HepG2 (cell line): ENCODE measurements at regions not wholly inside any gene's neighbourhood (a gene's known extent, or its start where the extent isn't known, plus 50 kb on each side); places are given as distances from the start of the nearest gene placed in this dataset.

Experiments used
- ATAC-seq: fragments of 200-7000 bp; cut with Tn5 transposase; 3 replicates; pipeline ENCODE4 v1.9.1; 2020; ENCODE audit warnings: mild to moderate bottlenecking, moderate library complexity
- BruUV-seq: library from RNA; stranded (reverse); fragments of 400-500 nt; replicated peaks from 2 replicates; lab custom pipeline; 2021; lab: Mats Ljungman, UMichigan
- CTCF ChIA-PET: fragments of 300-600 bp; formaldehyde crosslinking; extraction: SDS; loops from one replicate; lab custom pipeline; 2021; ENCODE audit warnings: low total read pairs, inconsistent platforms, low intra/inter-chr PET ratio; lab: Yijun Ruan, JAX
- POLR2A ChIA-PET: fragments of 350-600 bp; sonication (Branson Sonifier 250); formaldehyde crosslinking; loops from one replicate; lab custom pipeline; 2020; ENCODE audit warnings: antibody characterized with exemption, inconsistent platforms; lab: Yijun Ruan, JAX
- DNase-seq: peaks from one replicate; pipeline ENCODE4 v3.0.0-alpha.2; 2015; ENCODE audit warnings: low spot score
- FAIRE-seq: peaks from 3 replicates; lab custom pipeline; 2011; peaks lifted over from hg19 to GRCh38; lab: Jason Lieb, UNC
- H2AFZ ChIP-seq: one replicate; pipeline ENCODE4 v1.6.1; 2011; ENCODE audit warnings: low read length, inconsistent platforms
- H3K27ac ChIP-seq: fragments of 300-600 bp; 3 replicates; pipeline ENCODE4 v1.8.0; 2011; ENCODE audit warnings: mixed run types, mild to moderate bottlenecking, mixed read lengths, low read length, inconsistent platforms; ENCODE audit not compliant: insufficient read depth; ENCODE audit errors: extremely low read length
- H3K27me3 ChIP-seq, 2 experiments: fragments of 200-600 bp in 1 of 2; 2 replicates in 1 of 2; 3 replicates in 1 of 2; pipeline versions ENCODE4 v1.6.0 to v1.8.0; 2011; ENCODE audit warnings: low read length in 2 of 2, mild to moderate bottlenecking in 2 of 2, moderate library complexity in 2 of 2, inconsistent platforms in 1 of 2; ENCODE audit not compliant: insufficient read depth in 2 of 2, control insufficient read depth in 1 of 2
- H3K36me3 ChIP-seq, 2 experiments: fragments of 200-600 bp in 1 of 2; replicated peaks in 1 of 2; 2 replicates in 1 of 2; 3 replicates in 1 of 2; pipeline versions ENCODE4 v1.5.1 to v1.8.0; 2011; ENCODE audit warnings: low read length in 2 of 2, inconsistent platforms in 1 of 2; ENCODE audit not compliant: insufficient read depth in 2 of 2, control insufficient read depth in 1 of 2
- H3K4me1 ChIP-seq: 2 replicates; pipeline ENCODE4 v1.5.1; 2012; ENCODE audit warnings: low read length, inconsistent platforms; ENCODE audit not compliant: insufficient read depth
- H3K4me2 ChIP-seq: 2 replicates; pipeline ENCODE4 v1.6.0; 2011; ENCODE audit warnings: low read depth, low read length, inconsistent platforms
- H3K4me3 ChIP-seq, 3 experiments: fragments of 200-600 bp in 1 of 3; sonication (generic), shearing (Covaris generic) in 1 of 3; replicated peaks in 1 of 3; 2 replicates each; pipeline ENCODE4 v1.5.1; 2011 to 2016; ENCODE audit warnings: low read length in 3 of 3, inconsistent platforms in 2 of 3, low read depth in 2 of 3, mild to moderate bottlenecking in 2 of 3, control low read depth in 1 of 3, mixed read lengths in 1 of 3; ENCODE audit not compliant: insufficient read depth in 1 of 3
- H3K79me2 ChIP-seq: one replicate; pipeline ENCODE4 v1.6.1; 2011; ENCODE audit warnings: low read length, inconsistent platforms; ENCODE audit not compliant: insufficient read depth
- H3K9ac ChIP-seq: 2 replicates; pipeline ENCODE4 v1.6.0; 2011; ENCODE audit warnings: mild to moderate bottlenecking, low read depth, low read length, inconsistent platforms; ENCODE audit not compliant: insufficient read depth
- H3K9me3 ChIP-seq: 2 replicates; pipeline ENCODE4 v1.5.1; 2012; ENCODE audit warnings: mild to moderate bottlenecking, low read length
- H4K20me1 ChIP-seq: 2 replicates; pipeline ENCODE4 v1.6.0; 2011; ENCODE audit warnings: inconsistent platforms, mild to moderate bottlenecking, low read length, moderate library complexity; ENCODE audit not compliant: insufficient read depth
- HDAC6 ChIP-seq: fragments of 200-600 bp; sonication (generic); IDR thresholded peaks from 2 replicates; pipeline ENCODE4 v1.7.0; 2017; ENCODE audit warnings: mild to moderate bottlenecking, antibody characterized with exemption, low read length, low read depth
- IRX3 ChIP-seq: sonication (generic); formaldehyde crosslinking; IDR thresholded peaks from 2 replicates; pipeline ENCODE4 v1.8.1; 2023; ENCODE audit warnings: mild to moderate bottlenecking, low read depth, missing genetic modification reagents, borderline replicate concordance
- SMARCE1 ChIP-seq: fragments of 450-650 bp; IDR thresholded peaks from 2 replicates; pipeline ENCODE4 v1.6.1; 2017; ENCODE audit warnings: borderline replicate concordance
- TRAFD1 ChIP-seq: sonication (generic); formaldehyde crosslinking; IDR thresholded peaks from 2 replicates; pipeline ENCODE4 v1.5.1; 2020; ENCODE audit warnings: missing genetic modification reagents, mild to moderate bottlenecking, borderline replicate concordance
- ZFAT ChIP-seq: sonication (generic); formaldehyde crosslinking; conservative IDR thresholded peaks from 2 replicates; pipeline ENCODE4 v1.8.1; 2023; ENCODE audit warnings: missing genetic modification reagents, inconsistent platforms
- ZNF160 ChIP-seq: sonication (generic); formaldehyde crosslinking; IDR thresholded peaks from 2 replicates; pipeline ENCODE4 v1.8.0; 2022; ENCODE audit warnings: mild to moderate bottlenecking, inconsistent platforms, missing genetic modification reagents
- ZNF260 ChIP-seq: sonication (generic); formaldehyde crosslinking; IDR thresholded peaks from 2 replicates; pipeline ENCODE4 v1.4.0; 2020; ENCODE audit warnings: missing genetic modification reagents, low read depth, mild to moderate bottlenecking, borderline replicate concordance
- ZNF337 ChIP-seq: sonication (generic); formaldehyde crosslinking; IDR thresholded peaks from 2 replicates; pipeline ENCODE4 v1.5.1; 2020; ENCODE audit warnings: missing genetic modification reagents, low read depth, mild to moderate bottlenecking, borderline replicate concordance
- ZNF431 ChIP-seq: sonication (generic); formaldehyde crosslinking; IDR thresholded peaks from 2 replicates; pipeline ENCODE4 v1.9.0; 2022; ENCODE audit warnings: missing genetic modification reagents, low read depth, mild to moderate bottlenecking, borderline replicate concordance
- ZNF709 ChIP-seq: sonication (generic); formaldehyde crosslinking; IDR thresholded peaks from 2 replicates; pipeline ENCODE4 v1.5.0; 2020; ENCODE audit warnings: mild to moderate bottlenecking, missing genetic modification reagents
- ZNF790 ChIP-seq: sonication (generic); formaldehyde crosslinking; IDR thresholded peaks from 2 replicates; pipeline ENCODE4 v1.8.0; 2022; ENCODE audit warnings: missing genetic modification reagents, mild to moderate bottlenecking, borderline replicate concordance
- WGBS: methylation state at CpG from one replicate; pipeline ENCODE4 v1.1.6; 2017; ENCODE audit warnings: low lambda C conversion rate; 5-methylcytosine and 5-hydroxymethylcytosine counted together
- in situ Hi-C: cut with HindIII; loops from 2 replicates; pipeline ENCODE4 v1.10.0; 2017; ENCODE audit warnings: low pct_unique_long_range_greater_than_20kb; ENCODE audit not compliant: extremely low pct_ligation_motif_present
- intact Hi-C: fragments of 100-400 bp; cut with micrococcal nuclease; formaldehyde crosslinking; loops from one replicate; pipeline ENCODE4 v1.10.0; 2022; ENCODE audit not compliant: unreplicated experiment
- TF ChIP-seq, protein P1 (sequence below): sonication (generic); formaldehyde crosslinking; conservative IDR thresholded peaks from 2 replicates; pipeline ENCODE4 v1.4.0; 2020; ENCODE audit warnings: missing genetic modification reagents
- TF ChIP-seq, protein P2 (sequence below), 2 experiments: sonication (generic) in 1 of 2; formaldehyde crosslinking in 1 of 2; IDR thresholded peaks; 2 replicates each; pipeline versions ENCODE4 v1.5.1 to v1.6.1; 2011 to 2020; ENCODE audit warnings: borderline replicate concordance in 1 of 2, low read depth in 1 of 2, low read length in 1 of 2, mild to moderate bottlenecking in 1 of 2, missing genetic modification reagents in 1 of 2, moderate library complexity in 1 of 2

DNA sequence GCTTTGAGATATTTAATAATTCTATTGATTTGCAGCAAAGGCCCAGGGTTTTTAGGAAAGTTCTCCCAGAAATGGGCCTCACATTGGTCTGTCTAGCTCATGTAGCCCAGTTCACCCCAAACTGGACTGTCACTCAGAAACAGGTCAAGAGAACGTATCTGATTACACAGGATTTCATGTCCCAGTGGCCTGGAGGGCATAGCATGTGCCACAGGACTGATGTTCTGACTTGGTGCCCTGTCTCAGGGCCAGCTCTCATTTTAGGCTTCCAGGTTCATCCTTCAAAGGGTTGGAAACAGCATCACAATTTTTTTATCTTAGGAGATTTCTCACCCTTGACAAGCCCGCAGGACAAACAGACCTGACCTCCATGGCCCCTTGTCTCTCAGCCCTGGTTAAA lies 398.4 kb upstream of the AZI2 start:
- Histone ChIP-seq H4K20me1 (no peaks in the 10 kb centered on the region), H2AFZ (no peak overlapping the region), H3K9me3 (peaks cover 32% of the 10 kb centered on the region; the same call in 1 of the 2 replicates), H3K4me2 (no peak overlapping the region), H3K79me2 (no peaks in the 10 kb centered on the region), H3K36me3 (no peaks in the 10 kb centered on the region), H3K9ac (no peak overlapping the region), H3K4me3 (no peak overlapping the region), H3K27me3 (no peaks in the 10 kb centered on the region), H3K27ac (no peak overlapping the region), H3K4me1 (no peaks in the 10 kb centered on the region)
- BruUV-seq: no TSS peak
- intact Hi-C loops: no loop called here
- no peak for FAIRE-seq
- no peak for TF ChIP-seq ZNF160
- TF ChIP-seq ZNF790 (CRISPR knock-in tag): no peak
- TF ChIP-seq ZFAT: no peak
- TF ChIP-seq IRX3: no peak
- WGBS: 0% methylated on average over 1 of the region's 2 CpGs
- ATAC-seq: no peak
- no peak for DNase-seq
- CTCF ChIA-PET: no interaction called here
- in situ Hi-C loops: no loop called here
- POLR2A ChIA-PET: no interaction called here

DNA sequence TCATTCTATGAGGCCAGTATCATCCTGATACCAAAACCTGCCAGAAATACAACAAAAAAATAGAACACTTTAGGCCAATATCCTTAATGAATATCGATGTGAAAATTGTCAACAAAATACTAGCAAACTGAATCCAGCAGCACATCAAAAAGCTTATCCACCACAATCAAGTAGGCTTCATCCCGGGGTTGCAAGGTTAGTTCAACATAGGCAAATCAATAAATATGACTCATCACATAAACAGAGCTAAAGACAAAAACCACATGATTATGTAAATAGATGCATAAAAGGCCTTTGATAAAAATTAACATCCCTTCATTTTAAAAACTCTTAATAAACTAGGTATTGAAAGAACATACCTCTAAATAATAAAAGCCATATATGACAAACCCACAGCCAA lies 403.2 kb upstream of the AZI2 start:
- Histone ChIP-seq H2AFZ (no peak overlapping the region), H3K4me2 (no peak overlapping the region), H3K4me1 (no peaks in the 10 kb centered on the region), H3K4me3 (no peak overlapping the region), H3K36me3 (no peaks in the 10 kb centered on the region), H3K9me3 (peaks cover 32% of the 10 kb centered on the region; the same call in 1 of the 2 replicates), H3K27me3 (no peaks in the 10 kb centered on the region), H4K20me1 (no peaks in the 10 kb centered on the region), H3K27ac (no peak overlapping the region), H3K9ac (no peak overlapping the region), H3K79me2 (no peaks in the 10 kb centered on the region)
- CTCF ChIA-PET: no interaction called here
- no TSS peak for BruUV-seq
- in situ Hi-C loops: no loop called here
- DNase-seq (no peak), ATAC-seq (no peak), FAIRE-seq (no peak)
- POLR2A ChIA-PET: no interaction called here
- 2% methylated on average over 2 of the region's 2 CpGs for WGBS
- intact Hi-C loops: no loop called here
- no peak for TF ChIP-seq ZNF709
- TF ChIP-seq ZNF431 (CRISPR knock-in tag): no peak
- no peak for TF ChIP-seq SMARCE1
- no peak for TF ChIP-seq HDAC6
- TF ChIP-seq, protein P1, sequence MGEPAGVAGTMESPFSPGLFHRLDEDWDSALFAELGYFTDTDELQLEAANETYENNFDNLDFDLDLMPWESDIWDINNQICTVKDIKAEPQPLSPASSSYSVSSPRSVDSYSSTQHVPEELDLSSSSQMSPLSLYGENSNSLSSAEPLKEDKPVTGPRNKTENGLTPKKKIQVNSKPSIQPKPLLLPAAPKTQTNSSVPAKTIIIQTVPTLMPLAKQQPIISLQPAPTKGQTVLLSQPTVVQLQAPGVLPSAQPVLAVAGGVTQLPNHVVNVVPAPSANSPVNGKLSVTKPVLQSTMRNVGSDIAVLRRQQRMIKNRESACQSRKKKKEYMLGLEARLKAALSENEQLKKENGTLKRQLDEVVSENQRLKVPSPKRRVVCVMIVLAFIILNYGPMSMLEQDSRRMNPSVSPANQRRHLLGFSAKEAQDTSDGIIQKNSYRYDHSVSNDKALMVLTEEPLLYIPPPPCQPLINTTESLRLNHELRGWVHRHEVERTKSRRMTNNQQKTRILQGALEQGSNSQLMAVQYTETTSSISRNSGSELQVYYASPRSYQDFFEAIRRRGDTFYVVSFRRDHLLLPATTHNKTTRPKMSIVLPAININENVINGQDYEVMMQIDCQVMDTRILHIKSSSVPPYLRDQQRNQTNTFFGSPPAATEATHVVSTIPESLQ (CRISPR knock-in tag): no peak
- TF ChIP-seq, protein P2, sequence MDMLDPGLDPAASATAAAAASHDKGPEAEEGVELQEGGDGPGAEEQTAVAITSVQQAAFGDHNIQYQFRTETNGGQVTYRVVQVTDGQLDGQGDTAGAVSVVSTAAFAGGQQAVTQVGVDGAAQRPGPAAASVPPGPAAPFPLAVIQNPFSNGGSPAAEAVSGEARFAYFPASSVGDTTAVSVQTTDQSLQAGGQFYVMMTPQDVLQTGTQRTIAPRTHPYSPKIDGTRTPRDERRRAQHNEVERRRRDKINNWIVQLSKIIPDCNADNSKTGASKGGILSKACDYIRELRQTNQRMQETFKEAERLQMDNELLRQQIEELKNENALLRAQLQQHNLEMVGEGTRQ (IDR thresholded peaks at IDR 0.05; ENCODE audit: low read depth, low read length): no peak
- TF ChIP-seq, protein P2 (CRISPR knock-in tag; IDR thresholded peaks at IDR 0.05; ENCODE audit: borderline replicate concordance): no peak
- TF ChIP-seq TRAFD1 (CRISPR knock-in tag): no peak
- no peak for TF ChIP-seq ZNF260 (CRISPR knock-in tag)
- TF ChIP-seq ZNF337 (CRISPR knock-in tag): no peak
